ENCODE measurements at regions not wholly inside any gene's neighbourhood (a gene's known extent, or its start where the extent isn't known, plus 50 kb on each side); places are given as distances from the start of the nearest gene placed in this dataset.

- TF ChIP-seq JUND (IDR thresholded peaks at IDR 0.05) (no peak), ATF3 (IDR thresholded peaks at IDR 0.05) (no peak), CTCF (IDR thresholded peaks at IDR 0.05; ENCODE audit: low read depth, low read length, missing input control) (no peak), YY1 (IDR thresholded peaks at IDR 0.05) (no peak), TAF1 (conservative IDR thresholded peaks at IDR 0.05) (no peak), MAX (IDR thresholded peaks at IDR 0.05) (no peak), FOXA1 (IDR thresholded peaks at IDR 0.05) (no peak)
Measured at GRCh38 chrX:39049975-39050374, 248.7 kb downstream of the MID1IP1 start.
